ENCODE measurements at regions not wholly inside any gene's neighbourhood (a gene's known extent, or its start where the extent isn't known, plus 50 kb on each side); places are given as distances from the start of the nearest gene placed in this dataset.

- no peak for DNase-seq
Observed at GRCh38 chr5:31137676-31138075, 55.8 kb upstream of the CDH6 start.

GRCh38 chr5:31135542-31135941 is 57.9 kb upstream of the CDH6 start:
- DNase-seq, result no peak

GRCh38 chr5:31133488-31133887 is 60.0 kb upstream of the CDH6 start:
- no peak for DNase-seq

GRCh38 chr5:31131381-31131891 is 62.0 kb upstream of the CDH6 start:
- DNase-seq, result no peak

- DNase-seq, result no peak
Observed at GRCh38 chr5:31130676-31131075, 62.8 kb upstream of the CDH6 start.

GRCh38 chr5:31124651-31125305 is 68.7 kb upstream of the CDH6 start:
- no peak for DNase-seq

GRCh38 chr5:31124026-31124425 is 69.5 kb upstream of the CDH6 start:
- no peak for DNase-seq

- DNase-seq, result no peak
Observed at GRCh38 chr5:31122998-31123951, 70.2 kb upstream of the CDH6 start.

- no peak for DNase-seq
Observed at GRCh38 chr5:31121224-31121623, 72.3 kb upstream of the CDH6 start.

- DNase-seq, result no peak
Observed at GRCh38 chr5:31120642-31120948, 72.9 kb upstream of the CDH6 start.

GRCh38 chr5:31119938-31120641 is 73.4 kb upstream of the CDH6 start:
- no peak for DNase-seq

- DNase-seq, result no peak
Observed at GRCh38 chr5:31116466-31117031, 76.9 kb upstream of the CDH6 start.

- DNase-seq, result no peak
Observed at GRCh38 chr5:31114817-31115216, 78.7 kb upstream of the CDH6 start.

GRCh38 chr5:31113666-31114350 is 79.7 kb upstream of the CDH6 start:
- DNase-seq, result no peak

- no peak for DNase-seq
Observed at GRCh38 chr5:31113101-31113500, 80.4 kb upstream of the CDH6 start.

GRCh38 chr5:31107091-31107518 is 86.4 kb upstream of the CDH6 start:
- DNase-seq, result no peak

- no peak for DNase-seq
Observed at GRCh38 chr5:31106691-31107090, 86.8 kb upstream of the CDH6 start.

- DNase-seq, result no peak
Observed at GRCh38 chr5:31106278-31106677, 87.2 kb upstream of the CDH6 start.

- no peak for DNase-seq
Observed at GRCh38 chr5:31104775-31105174, 88.7 kb upstream of the CDH6 start.

GRCh38 chr5:31100781-31101310 is 92.6 kb upstream of the CDH6 start:
- no peak for DNase-seq

- no peak for DNase-seq
Observed at GRCh38 chr5:31100047-31100575, 93.4 kb upstream of the CDH6 start.

GRCh38 chr5:31098811-31099210 is 94.7 kb upstream of the CDH6 start:
- DNase-seq, result no peak

Data from NCI-H1092 (cell line).